AG04449 (cell line): ENCODE measurements at regions not wholly inside any gene's neighbourhood (a gene's known extent, or its start where the extent isn't known, plus 50 kb on each side); places are given as distances from the start of the nearest gene placed in this dataset.

ENCODE experiments used
- CTCF ChIA-PET: fragments of 350-600 bp; formaldehyde crosslinking; extraction: SDS; loops from one replicate; lab custom pipeline; 2021; ENCODE audit warnings: antibody characterized with exemption; lab: Yijun Ruan, JAX
- POLR2A ChIA-PET: fragments of 400-600, 350-600 bp; formaldehyde crosslinking; extraction: SDS; loops from one replicate; lab custom pipeline; 2020; ENCODE audit warnings: antibody characterized with exemption, inconsistent platforms; lab: Yijun Ruan, JAX
- DNase-seq: peaks from one replicate; pipeline ENCODE4 v3.0.0-alpha.2; 2010; ENCODE audit warnings: low read depth, low spot score
- H3K4me3 ChIP-seq: 2 replicates; pipeline ENCODE4 v1.5.1; 2011; ENCODE audit warnings: low read depth, mild to moderate bottlenecking, control low read depth, low read length
- TF ChIP-seq, protein P1 (sequence below): IDR thresholded peaks from one replicate; pipeline ENCODE4 v1.5.1; 2011; ENCODE audit warnings: mild to moderate bottlenecking, moderate library complexity, low read length, control low read depth, inconsistent platforms; ENCODE audit not compliant: insufficient read depth; ENCODE audit errors: missing control alignments

DNA sequence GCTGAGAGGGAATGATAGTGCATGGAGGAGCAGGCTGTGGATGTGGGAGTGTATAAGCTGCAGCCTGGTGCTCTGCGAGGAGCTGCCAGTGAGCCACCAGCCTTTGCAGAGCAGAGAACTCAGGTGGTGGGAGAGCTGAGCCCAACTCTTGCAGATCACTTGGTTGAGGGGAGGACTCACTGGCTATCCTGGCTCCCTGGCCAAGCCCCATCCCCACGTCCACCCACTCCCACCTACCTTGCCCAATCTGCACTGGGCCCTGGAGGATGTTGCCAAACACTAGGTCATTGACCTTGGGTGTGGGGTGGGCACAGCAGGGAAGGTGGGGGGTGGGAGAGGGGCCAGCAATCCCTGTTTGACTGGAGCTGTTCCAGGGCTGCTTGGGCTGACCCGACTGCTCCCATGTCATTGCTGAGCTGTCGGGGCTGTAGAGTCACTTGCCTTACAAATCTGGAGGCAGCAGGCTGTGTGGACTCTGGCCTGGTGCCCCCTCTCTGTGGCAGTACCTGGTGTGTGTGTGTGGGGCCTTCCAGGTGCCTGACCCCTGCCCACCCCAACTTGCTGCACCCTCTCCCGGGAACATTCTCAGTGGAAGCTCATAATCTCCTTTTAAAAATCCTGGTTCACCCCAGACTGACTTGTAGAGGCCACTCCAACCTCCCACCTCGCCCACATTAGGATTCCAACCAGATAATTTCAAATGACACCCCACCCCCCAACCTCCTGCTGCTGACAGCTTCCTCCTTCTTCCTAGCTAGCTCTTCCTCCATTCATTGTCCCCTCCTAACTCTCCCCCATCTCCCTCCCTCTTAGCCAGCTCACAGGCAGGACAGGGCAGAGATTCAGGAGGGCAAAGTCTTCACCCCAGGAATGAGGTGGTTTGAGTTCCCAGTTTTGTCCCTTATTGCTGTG lies 162.3 kb downstream of the MRPL14 start:
- CTCF ChIA-PET, result interaction anchor here (1.0 to 1.5 kb wide), 2 partner anchors 15 to 195 kb away, joined by 3 to 5 read pairs; partner anchors contain the start of gene VEGFA
- TF ChIP-seq, protein P1, sequence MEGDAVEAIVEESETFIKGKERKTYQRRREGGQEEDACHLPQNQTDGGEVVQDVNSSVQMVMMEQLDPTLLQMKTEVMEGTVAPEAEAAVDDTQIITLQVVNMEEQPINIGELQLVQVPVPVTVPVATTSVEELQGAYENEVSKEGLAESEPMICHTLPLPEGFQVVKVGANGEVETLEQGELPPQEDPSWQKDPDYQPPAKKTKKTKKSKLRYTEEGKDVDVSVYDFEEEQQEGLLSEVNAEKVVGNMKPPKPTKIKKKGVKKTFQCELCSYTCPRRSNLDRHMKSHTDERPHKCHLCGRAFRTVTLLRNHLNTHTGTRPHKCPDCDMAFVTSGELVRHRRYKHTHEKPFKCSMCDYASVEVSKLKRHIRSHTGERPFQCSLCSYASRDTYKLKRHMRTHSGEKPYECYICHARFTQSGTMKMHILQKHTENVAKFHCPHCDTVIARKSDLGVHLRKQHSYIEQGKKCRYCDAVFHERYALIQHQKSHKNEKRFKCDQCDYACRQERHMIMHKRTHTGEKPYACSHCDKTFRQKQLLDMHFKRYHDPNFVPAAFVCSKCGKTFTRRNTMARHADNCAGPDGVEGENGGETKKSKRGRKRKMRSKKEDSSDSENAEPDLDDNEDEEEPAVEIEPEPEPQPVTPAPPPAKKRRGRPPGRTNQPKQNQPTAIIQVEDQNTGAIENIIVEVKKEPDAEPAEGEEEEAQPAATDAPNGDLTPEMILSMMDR, result no peak
- POLR2A ChIA-PET, result no interaction called here

GRCh38 chr6:43963877-43964658 lies 163.2 kb downstream of the MRPL14 start:
- CTCF ChIA-PET, result interaction anchor here (0.7 to 1.5 kb wide), 4 partner anchors 9 to 194 kb away, joined by 3 to 5 read pairs (median 4); partner anchors contain the start of gene VEGFA
- POLR2A ChIA-PET, result no interaction called here
- DNase-seq, result no peak
- H3K4me3 ChIP-seq, result no peak overlapping the region
- TF ChIP-seq, protein P1, result no peak

More for the DNA sequence above, 162.3 kb downstream of the MRPL14 start:
- no peak overlapping the region for H3K4me3 ChIP-seq
- DNase-seq, result no peak

- ChIA-PET POLR2A (no interaction called here), CTCF (interaction anchor here (0.7 to 1.0 kb wide), 2 partner anchors 9 to 10 kb away, joined by 4 to 5 read pairs; no protein-coding TSS in a partner anchor)
- no peak for DNase-seq
Measured at GRCh38 chr6:43963203-43963602, 164.0 kb downstream of the MRPL14 start.

DNA sequence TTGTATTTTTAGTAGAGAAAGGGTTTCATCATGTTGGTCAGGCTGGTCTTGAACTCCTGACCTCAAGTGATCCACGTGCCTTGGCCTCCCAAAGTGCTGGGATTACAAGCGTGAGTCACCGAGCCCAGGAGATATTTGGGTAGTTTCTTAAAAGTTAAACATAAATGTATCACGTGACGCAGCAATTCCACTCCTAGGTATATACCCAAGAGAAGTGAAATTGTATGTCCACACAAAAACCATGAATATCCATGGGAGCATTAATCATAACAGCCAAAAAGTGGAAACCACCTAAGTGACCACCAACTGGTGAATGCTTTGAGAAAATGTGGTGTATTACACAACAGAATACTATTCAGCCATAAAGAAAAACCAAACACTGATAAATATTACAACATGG lies 164.8 kb downstream of the MRPL14 start:
- TF ChIP-seq, protein P1, result no peak
- ChIA-PET CTCF (no interaction called here), POLR2A (no interaction called here)
- H3K4me3 ChIP-seq, result no peak overlapping the region
- DNase-seq, result no peak

More at GRCh38 chr6:43963203-43963602, 164.0 kb downstream of the MRPL14 start:
- TF ChIP-seq, protein P1, result no peak
- no peak overlapping the region for H3K4me3 ChIP-seq

- H3K4me3 ChIP-seq, result no peak overlapping the region
- ChIA-PET CTCF (interaction anchor here (1.3 to 11.9 kb wide), 4 partner anchors 8 to 232 kb away, joined by 3 to 99 read pairs (median 13); no protein-coding TSS in a partner anchor), POLR2A (no interaction called here)
- TF ChIP-seq, protein P1, result no peak
- DNase-seq, result no peak
Measured at GRCh38 chr6:43957273-43957672, 170.0 kb downstream of the MRPL14 start.
